PC-3 (cell line): ENCODE measurements at regions not wholly inside any gene's neighbourhood (a gene's known extent, or its start where the extent isn't known, plus 50 kb on each side); places are given as distances from the start of the nearest gene placed in this dataset.

Experiments
- ATAC-seq: fragments of 200-7000 bp; cut with Tn5 transposase; 2 replicates; pipeline ENCODE4 v1.9.1; 2020; ENCODE audit warnings: mild to moderate bottlenecking, moderate library complexity
- BruUV-seq: library from RNA; stranded (reverse); fragments of 400-500 nt; replicated peaks from 2 replicates; lab custom pipeline; 2021; lab: Mats Ljungman, UMichigan
- CTCF ChIA-PET: fragments of 300-600 bp; sonication (Branson Sonifier 250); formaldehyde crosslinking; loops from one replicate; lab custom pipeline; 2022; ENCODE audit warnings: antibody characterized with exemption; lab: Charles Lee
- POLR2A ChIA-PET: fragments of 300-600 bp; sonication (Branson Sonifier 250); formaldehyde crosslinking; loops from one replicate; lab custom pipeline; 2022; ENCODE audit warnings: antibody characterized with exemption; ENCODE audit not compliant: unreplicated experiment; lab: Charles Lee
- DNase-seq: peaks from one replicate; pipeline ENCODE4 v3.0.0-alpha.2; 2015
- H2AFZ ChIP-seq: fragments of 300-600 bp; sonication (generic); 2 replicates; pipeline ENCODE4 v1.6.0; 2016; ENCODE audit warnings: antibody characterized with exemption, low read length
- H3F3A ChIP-seq: fragments of 300-600 bp; sonication (generic); one replicate; pipeline ENCODE4 v1.6.0; 2017; ENCODE audit warnings: antibody characterized with exemption, low read length, control low read depth, mild to moderate bottlenecking; ENCODE audit not compliant: unreplicated experiment
- H3K27ac ChIP-seq: fragments of 300-600 bp; sonication (generic); 2 replicates; pipeline ENCODE4 v1.5.1; 2016; ENCODE audit warnings: mild to moderate bottlenecking, low read length
- H3K27me3 ChIP-seq: fragments of 300-600 bp; sonication (generic); 2 replicates; pipeline ENCODE4 v1.6.1; 2016; ENCODE audit warnings: low read length, mixed read lengths
- H3K36me3 ChIP-seq: fragments of 300-600 bp; sonication (generic); 2 replicates; pipeline ENCODE4 v1.6.1; 2016; ENCODE audit warnings: low read depth, mixed run types, low read length, mixed read lengths
- H3K4me1 ChIP-seq: fragments of 300-600 bp; sonication (generic); 2 replicates; pipeline ENCODE4 v1.5.1; 2016; ENCODE audit warnings: low read length; ENCODE audit not compliant: insufficient read depth
- H3K4me2 ChIP-seq: fragments of 300-600 bp; sonication (generic); 2 replicates; pipeline ENCODE4 v1.6.0; 2016; ENCODE audit warnings: low read length
- H3K4me3 ChIP-seq: fragments of 300-600 bp; sonication (generic); 2 replicates; pipeline ENCODE4 v1.5.1; 2016; ENCODE audit warnings: mild to moderate bottlenecking, low read length, mixed read lengths
- H3K79me2 ChIP-seq: fragments of 300-600 bp; sonication (generic); 2 replicates; pipeline ENCODE4 v1.6.1; 2017; ENCODE audit warnings: low read length, mixed read lengths
- H3K9ac ChIP-seq: fragments of 300-600 bp; sonication (generic); 2 replicates; pipeline ENCODE4 v1.6.0; 2016; ENCODE audit warnings: mild to moderate bottlenecking, low read length
- H3K9me2 ChIP-seq: fragments of 300-600 bp; sonication (generic); replicated peaks from 2 replicates; pipeline ENCODE4 v1.6.1; 2016; ENCODE audit warnings: mixed run types, low read length, mixed read lengths
- H3K9me3 ChIP-seq: fragments of 300-600 bp; sonication (generic); 2 replicates; pipeline ENCODE4 v1.6.1; 2016; ENCODE audit warnings: low read length, mixed read lengths
- H4K20me1 ChIP-seq: fragments of 300-600 bp; sonication (generic); 2 replicates; pipeline ENCODE4 v1.6.1; 2016; ENCODE audit warnings: low read length, mixed read lengths
- CTCF ChIP-seq: fragments of 300-600 bp; sonication (generic); conservative IDR thresholded peaks from 2 replicates; pipeline ENCODE4 v1.5.1; 2017; ENCODE audit warnings: antibody characterized with exemption, low read depth, mild to moderate bottlenecking, low read length
- EZH2 ChIP-seq: fragments of 300-600 bp; sonication (generic); IDR thresholded peaks from one replicate; pipeline ENCODE4 v1.6.1; 2017; ENCODE audit warnings: antibody characterized with exemption, mild to moderate bottlenecking, low read length; ENCODE audit not compliant: unreplicated experiment
- EZH2phosphoT487 ChIP-seq: fragments of 300-600 bp; sonication (generic); IDR thresholded peaks from 2 replicates; pipeline ENCODE4 v1.6.1; 2018; ENCODE audit warnings: mild to moderate bottlenecking, antibody characterized with exemption, low read length, borderline replicate concordance
- intact Hi-C: fragments of 100-400 bp; cut with micrococcal nuclease; formaldehyde crosslinking; loops from 2 replicates; pipeline ENCODE4 v1.9.0; 2023

DNA sequence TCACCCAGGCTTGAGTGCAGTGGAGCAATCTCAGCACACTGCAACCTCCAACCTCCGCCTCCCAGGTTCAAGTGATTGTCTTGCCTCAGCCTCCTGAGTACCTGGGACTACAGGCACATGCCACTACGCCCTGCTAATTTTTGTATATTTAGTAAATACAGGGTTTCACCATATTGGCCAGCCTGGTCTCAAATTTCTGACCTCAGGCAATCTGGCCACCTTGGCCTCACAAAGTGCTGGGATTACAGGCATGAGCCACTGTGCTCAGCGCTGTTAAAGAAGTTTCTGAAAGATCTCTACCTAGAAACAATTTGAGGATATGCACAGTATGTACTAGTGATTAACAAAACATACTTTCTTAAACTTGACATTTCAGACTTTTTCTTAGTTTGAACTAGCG is 182.6 kb upstream of the ESRRG start:
- Histone ChIP-seq H2AFZ (no peak overlapping the region), H3K9me2 (no peaks in the 10 kb centered on the region), H3K4me1 (peaks cover 19% of the 10 kb centered on the region), H3K79me2 (no peaks in the 10 kb centered on the region), H3K9me3 (no peaks in the 10 kb centered on the region), H3K27me3 (no peaks in the 10 kb centered on the region), H3K27ac (no peak overlapping the region), H3K4me2 (no peak overlapping the region), H3K4me3 (no peak overlapping the region), H4K20me1 (no peaks in the 10 kb centered on the region), H3K36me3 (no peaks in the 10 kb centered on the region), H3K9ac (no peak overlapping the region), H3F3A (no peaks in the 10 kb centered on the region)
- intact Hi-C loops: loop anchor here (10.0 kb wide), 1 partner anchor 1931 kb away; no protein-coding TSS in a partner anchor
- no TSS peak for BruUV-seq
- TF ChIP-seq CTCF (no peak), EZH2phosphoT487 (no peak), EZH2 (no peak)
- DNase-seq (peak; percentile 14), ATAC-seq (no peak)
- CTCF ChIA-PET: no interaction called here
- POLR2A ChIA-PET: no interaction called here

- H3K4me3 ChIP-seq: no peak overlapping the region
- peaks cover 19% of the 10 kb centered on the region for H3K4me1 ChIP-seq
- POLR2A ChIA-PET: no interaction called here
- intact Hi-C loops: loop anchor here (10.0 kb wide), 1 partner anchor 1930 kb away; no protein-coding TSS in a partner anchor
- no peaks in the 10 kb centered on the region for H3K27me3 ChIP-seq
- H3K36me3 ChIP-seq: no peaks in the 10 kb centered on the region
- H3K79me2 ChIP-seq: no peaks in the 10 kb centered on the region
- no peaks in the 10 kb centered on the region for H4K20me1 ChIP-seq
- H3K9ac ChIP-seq: no peak overlapping the region
- no peak overlapping the region for H2AFZ ChIP-seq
- CTCF ChIA-PET: no interaction called here
- ATAC-seq: no peak
- H3K27ac ChIP-seq: no peak overlapping the region
- H3K4me2 ChIP-seq: no peak overlapping the region
- TF ChIP-seq EZH2phosphoT487 (no peak), CTCF (no peak), EZH2 (no peak)
- no TSS peak for BruUV-seq
- DNase-seq: no peak
- no peaks in the 10 kb centered on the region for H3F3A ChIP-seq
- H3K9me3 ChIP-seq: no peaks in the 10 kb centered on the region
- H3K9me2 ChIP-seq: no peaks in the 10 kb centered on the region
These were observed 181.9 kb upstream of the ESRRG start for GRCh38 chr1:216905137-216905536.

DNA sequence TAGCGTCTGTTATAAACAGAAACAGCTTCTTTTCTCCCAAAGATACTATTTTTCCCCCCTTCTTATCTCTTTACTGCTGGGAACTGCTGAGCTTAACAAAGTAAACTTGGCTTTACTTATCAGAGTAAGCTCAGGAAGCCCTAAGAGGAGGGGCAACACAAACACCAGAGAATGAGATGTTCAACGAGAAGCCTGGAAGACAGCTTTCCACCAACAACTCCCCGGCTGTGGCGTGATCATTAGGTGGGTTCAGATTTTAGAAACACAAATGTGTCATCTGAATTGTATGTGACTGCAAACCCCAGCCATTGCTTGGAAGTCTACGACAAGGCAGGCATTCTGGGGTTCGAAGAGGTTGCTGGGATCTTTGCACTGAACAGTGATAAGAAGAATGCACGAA is 181.2 kb upstream of the ESRRG start:
- no peak overlapping the region for H3K4me2 ChIP-seq
- H3K4me1 ChIP-seq: peaks cover 19% of the 10 kb centered on the region
- H3K27ac ChIP-seq: no peak overlapping the region
- no peak overlapping the region for H3K9ac ChIP-seq
- H3K27me3 ChIP-seq: no peaks in the 10 kb centered on the region
- no peak for TF ChIP-seq EZH2
- no peaks in the 10 kb centered on the region for H3K9me3 ChIP-seq
- no peaks in the 10 kb centered on the region for H3F3A ChIP-seq
- H3K36me3 ChIP-seq: no peaks in the 10 kb centered on the region
- POLR2A ChIA-PET: no interaction called here
- no peaks in the 10 kb centered on the region for H3K9me2 ChIP-seq
- BruUV-seq: no TSS peak
- H2AFZ ChIP-seq: no peak overlapping the region
- no peaks in the 10 kb centered on the region for H4K20me1 ChIP-seq
- CTCF ChIA-PET: no interaction called here
- intact Hi-C loops: loop anchor here (5.0 to 10.0 kb wide), 3 partner anchors 103 to 1930 kb away; no protein-coding TSS in a partner anchor
- H3K4me3 ChIP-seq: no peak overlapping the region
- no peaks in the 10 kb centered on the region for H3K79me2 ChIP-seq
- no peak for DNase-seq
- ATAC-seq: no peak
